Fibroblast of skin of abdomen (primary cell): ENCODE measurements at regions not wholly inside any gene's neighbourhood (a gene's known extent, or its start where the extent isn't known, plus 50 kb on each side); places are given as distances from the start of the nearest gene placed in this dataset.
A peak's percentile ranks its signal among the peaks of the same experiment; 100 is the strongest.

ENCODE experiments used
- DNase-seq: peaks from one replicate; pipeline ENCODE4 v3.0.0-alpha.2; 2013

DNA sequence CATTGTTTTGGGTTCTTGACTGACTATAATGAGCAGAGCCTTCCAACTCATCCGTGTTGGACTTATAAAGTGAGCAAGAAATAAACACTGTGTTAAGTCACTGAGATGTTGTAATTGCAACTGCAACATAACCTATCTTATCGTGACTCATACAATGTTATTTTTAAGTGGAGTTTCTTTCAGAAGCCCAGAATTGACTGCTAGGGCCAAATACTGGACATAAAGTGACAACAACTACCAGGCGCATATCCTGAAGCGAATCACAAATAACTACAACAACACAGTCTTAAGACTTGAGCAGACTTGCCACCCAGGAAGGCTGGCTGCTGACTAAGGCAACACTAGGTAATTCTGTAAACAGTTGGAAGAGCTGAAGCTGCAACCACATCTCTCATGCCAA lies 326.6 kb downstream of the COL12A1 start:
- peak; percentile 74 for DNase-seq

DNA sequence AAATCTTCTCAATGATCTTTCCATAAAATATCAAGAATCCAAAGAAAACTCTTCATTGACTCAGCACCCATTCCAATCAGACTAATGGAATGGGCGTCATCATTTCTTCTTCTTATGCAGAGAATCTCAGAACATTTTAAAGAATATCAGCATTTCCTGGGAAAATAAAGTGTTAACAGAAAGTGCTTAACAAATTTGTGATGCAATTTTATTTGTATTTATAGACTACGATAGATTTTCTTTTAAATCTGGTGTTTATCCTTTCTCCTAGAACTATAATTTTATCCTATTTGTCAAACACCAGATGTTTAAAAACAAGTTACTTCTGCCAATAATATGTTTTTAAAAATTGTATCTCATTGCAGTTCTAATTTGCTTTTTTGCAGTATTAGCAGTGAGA lies 330.7 kb downstream of the COL12A1 start:
- DNase-seq = no peak

DNA sequence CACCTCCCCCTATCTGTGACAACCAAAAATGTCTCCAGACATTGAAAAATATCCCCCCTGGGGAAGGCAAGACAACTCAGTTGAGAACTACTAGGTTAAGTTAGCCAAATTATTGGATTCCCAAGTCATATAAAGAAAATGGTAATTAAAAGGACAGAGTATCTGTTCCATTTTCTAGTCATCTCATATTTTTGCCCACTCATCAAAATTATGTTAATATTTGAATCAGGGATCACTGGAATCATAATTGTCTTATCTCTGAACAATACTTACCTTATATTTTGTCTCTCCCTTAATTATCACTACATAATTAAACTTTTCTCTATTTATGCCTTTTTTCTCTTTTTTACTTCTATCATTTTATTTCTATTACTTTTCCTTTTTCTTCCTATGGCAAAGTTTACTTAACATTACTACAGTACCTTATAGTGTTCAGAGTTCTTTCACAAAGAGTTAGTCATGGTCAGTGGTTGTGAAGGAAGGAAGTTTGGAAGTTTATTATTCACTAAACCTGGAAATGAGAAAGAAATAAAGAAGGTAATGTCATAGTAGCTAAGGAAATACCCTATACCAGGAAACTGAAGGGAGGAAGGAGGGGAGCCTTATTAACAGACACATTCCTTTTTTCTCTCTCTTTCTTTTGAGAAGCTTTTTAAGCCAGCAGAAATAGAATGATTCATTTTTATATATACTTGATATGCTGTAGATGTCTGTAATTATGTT lies 332.9 kb downstream of the COL12A1 start:
- DNase-seq = peak; percentile 47

DNA sequence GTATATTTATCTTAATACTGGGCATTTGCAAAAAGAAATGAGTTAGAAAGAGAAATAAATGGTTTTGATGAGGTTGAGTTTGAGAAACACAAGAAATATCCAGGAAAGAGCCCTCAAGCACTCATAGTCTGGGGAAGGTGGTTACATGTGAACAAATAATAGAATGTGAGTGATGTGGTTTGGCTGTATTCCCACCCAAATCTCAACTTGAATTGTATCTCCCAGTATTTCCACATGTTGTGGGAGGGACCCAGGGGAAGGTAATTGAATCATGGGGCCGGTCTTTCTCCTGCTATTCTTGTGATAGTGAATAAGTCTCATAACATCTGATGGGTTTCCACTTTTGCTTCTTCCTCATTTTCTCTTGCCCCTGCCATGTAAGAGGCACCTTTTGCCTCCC lies 334.1 kb downstream of the COL12A1 start:
- DNase-seq = peak; percentile 93

DNA sequence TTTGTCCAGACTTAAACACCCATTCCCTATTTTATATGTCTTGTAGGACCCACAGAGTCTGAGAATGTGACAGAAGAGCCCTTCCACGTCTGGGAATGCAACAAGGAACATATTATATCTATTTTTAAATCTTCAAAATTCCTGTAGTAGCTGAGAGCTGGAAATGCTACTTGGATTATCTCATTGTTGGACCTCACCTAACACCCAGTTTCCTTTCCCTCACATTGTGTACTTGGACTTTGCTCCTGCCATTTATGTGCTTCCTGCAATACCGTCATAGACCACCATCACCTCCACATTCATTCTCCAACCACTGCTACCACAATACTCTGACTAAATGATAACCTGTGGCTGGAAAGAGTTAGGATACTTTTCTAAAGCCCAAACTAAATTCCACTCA lies 335.4 kb downstream of the COL12A1 start:
- peak; percentile 93 for DNase-seq

DNA sequence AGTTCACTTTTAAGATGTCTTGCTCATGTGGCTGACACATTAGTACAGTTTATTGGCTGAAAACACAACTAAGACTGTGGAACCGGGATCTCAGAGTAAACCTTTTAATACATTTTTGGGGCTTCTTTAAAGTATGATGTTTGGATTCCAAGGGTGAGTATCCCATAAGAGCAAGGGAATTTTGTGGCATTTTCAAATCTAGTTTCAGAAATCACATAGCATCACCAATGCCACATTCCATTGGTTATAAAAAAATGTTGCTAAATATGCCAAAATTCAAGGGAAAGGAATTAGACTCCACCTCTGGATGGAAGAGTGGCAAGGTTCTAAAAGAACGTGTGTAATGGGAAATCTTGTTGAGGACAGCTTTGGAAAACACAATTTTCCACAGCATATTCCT lies 338.6 kb downstream of the COL12A1 start:
- DNase-seq = peak; percentile 64

DNA sequence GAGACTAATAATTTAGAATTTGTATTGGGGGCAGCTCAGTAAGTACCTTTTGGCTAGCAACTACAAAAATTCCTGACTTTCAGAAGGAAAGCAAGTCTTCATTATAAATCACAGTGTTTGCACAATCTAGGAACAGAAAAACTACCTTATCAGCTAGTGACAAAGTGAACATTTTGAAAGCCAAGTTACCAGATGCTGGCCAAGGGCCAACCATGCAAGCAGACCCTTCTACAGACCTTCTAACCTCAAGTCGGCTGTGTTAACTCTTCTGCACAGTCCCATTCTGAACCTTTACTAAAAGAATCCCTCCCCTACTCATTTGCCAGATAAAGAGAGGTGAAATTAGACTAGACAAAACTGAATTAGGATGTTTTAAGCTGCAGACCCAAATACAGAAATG lies 341.9 kb downstream of the COL12A1 start:
- no peak for DNase-seq

DNA sequence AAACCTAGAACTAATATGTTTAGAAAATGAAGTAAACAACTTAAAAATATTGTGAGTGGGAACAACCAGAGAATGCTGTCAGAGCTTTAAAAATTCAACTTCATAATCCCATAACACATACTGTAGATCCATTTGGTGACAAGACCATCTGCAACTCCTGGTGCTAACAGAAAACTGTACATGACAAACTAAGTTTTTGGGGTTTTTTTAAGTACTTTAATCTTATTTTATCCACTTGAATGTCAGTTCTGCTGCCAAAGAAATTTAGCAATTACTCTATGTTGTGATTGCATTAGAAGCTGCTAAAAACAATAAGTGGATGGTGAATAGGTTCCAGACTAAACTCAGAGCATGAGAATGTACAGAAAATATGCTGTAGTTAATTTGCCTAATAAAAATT lies 345.4 kb downstream of the COL12A1 start:
- DNase-seq = no peak

DNA sequence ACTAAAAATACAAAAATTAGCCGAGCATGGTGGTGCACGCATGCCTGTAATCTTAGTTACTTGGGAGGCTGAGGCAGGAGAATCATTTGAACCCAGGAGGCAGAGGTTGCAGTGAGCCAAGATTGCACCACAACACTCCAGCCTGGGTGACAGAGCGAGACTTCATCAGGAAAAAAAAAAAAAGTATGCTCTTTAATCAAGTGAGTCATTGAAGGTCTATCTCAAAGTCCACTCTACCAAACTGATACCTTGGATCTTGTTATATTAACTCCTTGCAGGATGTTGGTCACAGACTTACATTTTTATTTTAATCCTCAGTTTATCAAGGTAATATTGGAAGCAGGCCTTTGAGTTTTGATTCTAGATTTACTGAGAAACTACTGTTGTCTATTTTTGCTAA lies 348.7 kb downstream of the COL12A1 start:
- no peak for DNase-seq

DNA sequence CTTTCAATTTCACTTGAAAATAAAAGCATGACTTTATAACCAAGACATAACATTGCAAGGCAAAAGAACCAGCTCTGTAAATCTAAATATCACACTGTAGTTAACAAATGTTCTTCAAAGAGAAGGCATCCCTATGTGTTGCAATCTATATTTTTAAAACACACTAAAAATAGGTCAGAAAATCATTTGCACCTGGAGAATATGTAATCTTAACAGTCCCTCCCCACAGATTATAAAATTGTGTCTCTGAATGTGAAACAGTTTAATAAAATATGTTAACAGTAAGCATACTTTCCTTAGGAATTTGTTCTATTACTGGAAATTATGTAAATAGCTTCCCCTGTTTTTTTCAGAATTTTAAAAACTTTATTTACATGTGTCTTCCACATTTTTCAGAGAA lies 351.9 kb downstream of the COL12A1 start:
- peak; percentile 21 for DNase-seq

DNA sequence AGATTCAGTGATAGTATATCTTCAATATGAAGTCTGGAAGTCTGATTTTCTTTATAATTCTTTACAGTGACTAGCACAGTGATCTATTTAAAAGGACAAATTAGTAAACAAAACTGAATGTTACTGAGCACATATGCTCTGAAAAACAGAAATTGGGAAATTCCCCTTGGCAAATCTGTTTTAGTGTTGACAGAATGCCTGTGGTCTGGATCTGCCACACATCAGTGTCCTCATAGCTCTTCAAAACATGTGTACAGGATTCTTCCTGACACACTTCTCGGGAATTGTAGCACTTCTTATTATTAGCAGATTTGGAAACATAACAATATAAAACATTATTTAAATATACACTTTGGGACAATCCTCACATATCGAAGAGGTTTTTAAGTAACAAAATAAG lies 354.3 kb downstream of the COL12A1 start:
- peak; percentile 84 for DNase-seq

DNA sequence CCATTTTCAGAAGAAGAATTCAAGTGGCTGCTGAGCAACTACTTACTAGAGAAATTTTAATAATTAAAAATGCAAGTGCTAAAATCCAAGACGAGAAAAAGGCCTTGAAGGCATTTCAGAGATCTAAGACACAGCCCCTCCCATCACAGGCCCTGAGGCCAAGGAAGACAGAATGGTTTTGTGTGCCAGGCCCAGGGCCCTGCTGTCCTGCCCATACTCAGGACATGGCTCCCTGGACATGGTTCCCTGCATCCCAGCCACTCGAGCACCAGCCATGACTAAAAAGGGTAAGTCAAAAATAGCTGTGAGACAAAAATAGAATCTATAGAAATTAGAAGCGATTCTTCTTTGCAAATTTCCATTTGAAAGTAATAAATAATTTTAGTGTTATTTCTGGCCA lies 364.9 kb downstream of the COL12A1 start:
- no peak for DNase-seq

DNA sequence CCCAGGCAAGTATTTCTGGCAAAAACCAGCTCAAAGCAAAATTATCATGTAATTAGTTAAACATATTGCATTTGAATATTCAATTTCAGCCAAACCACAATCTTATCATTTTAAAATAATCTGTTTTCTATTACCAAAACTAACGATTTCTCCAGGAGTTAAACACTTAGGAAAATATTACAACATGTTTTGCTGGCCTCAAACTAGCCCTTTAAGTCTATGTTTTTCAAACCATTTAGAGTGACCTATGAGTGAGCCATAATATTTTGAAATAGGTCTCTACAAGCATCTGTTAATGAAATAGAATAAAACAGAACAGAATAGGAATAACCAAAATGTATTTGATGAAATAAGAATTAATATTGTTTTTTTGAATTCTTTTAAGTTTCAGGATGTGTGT lies 370.9 kb downstream of the COL12A1 start:
- no peak for DNase-seq

DNA sequence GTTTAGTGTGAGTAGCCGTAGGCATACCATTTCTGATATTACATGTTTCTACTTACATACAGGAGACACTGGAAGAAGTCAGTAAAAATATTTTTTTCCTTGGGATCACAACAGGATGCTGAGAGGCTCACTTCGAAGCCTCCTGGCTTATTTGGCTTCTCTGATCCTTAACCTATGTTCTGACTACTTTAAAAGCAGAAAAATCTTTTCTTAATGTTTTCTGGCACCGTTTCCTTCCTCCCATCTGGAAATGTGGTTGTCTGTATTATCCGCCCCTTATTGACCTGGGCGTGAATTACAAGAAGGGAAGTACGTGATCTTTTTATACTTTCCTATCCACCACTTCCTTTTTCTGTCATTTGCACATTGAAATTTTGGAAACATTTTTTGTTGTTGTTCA lies 379.6 kb downstream of the COL12A1 start:
- peak; percentile 16 for DNase-seq

DNA sequence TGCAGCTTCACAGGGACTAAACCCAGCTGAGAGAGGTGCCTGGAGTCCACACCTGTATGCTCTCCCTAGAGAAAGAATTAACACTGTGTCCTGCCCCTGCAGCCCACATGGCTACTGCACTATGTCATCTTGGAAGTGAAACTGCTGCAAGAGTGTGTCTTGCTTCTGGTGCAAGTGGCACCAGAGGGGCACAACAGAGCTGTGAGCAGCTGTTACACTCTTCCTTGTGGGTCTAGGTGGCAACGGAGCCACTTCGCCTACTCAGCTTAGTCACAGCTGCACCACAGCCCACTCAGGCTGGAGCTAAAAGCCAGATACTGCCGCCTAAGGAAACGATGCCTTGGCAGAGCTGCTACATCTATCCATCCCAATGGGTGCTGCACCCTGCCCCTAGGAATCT lies 391.4 kb downstream of the COL12A1 start:
- DNase-seq = no peak

DNA sequence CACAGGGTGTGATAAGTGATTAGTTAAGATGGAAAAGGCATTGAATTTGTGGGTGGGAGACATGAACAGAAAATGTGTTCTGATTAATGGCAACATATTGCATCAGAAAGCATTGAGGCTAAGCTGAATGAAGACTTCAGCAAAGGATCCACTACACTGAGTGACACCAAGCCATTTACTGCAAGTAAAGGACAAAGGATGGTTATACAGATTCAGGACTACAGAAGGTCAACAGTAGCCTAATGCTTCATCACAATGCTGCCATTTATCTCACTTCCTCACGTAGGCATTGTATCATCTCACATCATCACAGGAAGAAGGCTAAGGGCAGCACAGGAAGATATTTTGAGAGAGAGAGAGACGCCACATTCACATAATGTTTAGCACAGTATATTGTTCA lies 398.2 kb downstream of the COL12A1 start:
- DNase-seq = no peak

DNA sequence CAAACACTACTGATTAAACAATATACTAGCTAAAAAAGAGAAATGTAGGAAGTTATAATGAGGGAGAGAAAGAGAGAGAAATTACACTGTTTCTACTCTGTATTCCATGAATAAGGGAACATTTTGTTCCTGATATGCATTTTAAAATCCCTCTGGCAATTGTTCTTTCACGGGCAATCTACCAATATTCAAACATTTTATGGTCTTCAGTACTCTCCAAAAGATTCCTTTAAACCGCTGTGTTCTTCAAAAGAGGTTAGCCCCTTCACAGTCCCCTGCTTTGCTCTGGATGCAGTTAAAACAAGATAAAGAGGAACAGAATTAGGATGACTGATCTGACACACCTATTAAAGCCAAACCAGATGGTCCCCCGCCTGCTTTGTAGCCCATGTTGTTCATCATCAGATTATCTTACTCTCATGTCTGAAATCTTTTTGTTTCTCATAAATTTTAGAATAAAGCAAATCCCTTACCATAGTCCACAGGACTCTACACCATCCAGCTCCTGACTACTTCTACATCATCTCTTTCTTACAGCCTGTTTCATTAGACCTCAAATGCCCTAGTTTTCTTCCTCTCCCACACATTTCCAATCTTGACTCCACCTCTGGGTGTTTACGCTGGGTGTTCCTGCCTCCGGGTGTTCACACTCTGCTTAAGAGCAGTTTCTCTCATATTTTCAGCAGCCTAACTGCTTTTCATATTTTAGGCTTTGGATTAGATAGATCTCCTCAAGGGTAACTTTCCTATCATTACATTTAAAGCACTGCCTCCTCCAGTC lies 399.7 kb downstream of the COL12A1 start:
- peak; percentile 34 for DNase-seq

DNA sequence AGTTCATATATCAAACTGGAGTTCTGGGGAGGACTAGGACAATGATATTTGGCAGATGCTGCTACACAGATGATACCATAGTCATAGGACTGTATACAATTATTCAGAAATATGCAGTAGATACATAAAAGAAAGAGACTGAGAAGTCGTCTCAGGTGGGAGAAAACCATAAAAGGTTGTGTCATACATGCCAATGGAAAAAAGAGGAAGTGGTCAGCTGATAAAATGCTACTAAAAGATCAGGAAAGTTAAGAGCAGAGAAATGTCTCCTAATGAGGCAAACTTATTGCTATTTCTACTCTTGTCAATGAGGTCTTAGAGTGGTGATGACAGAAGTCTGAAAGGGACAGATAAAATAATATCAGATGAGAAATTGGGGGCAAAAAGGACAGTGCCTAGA lies 407.6 kb downstream of the COL12A1 start:
- DNase-seq = no peak

DNA sequence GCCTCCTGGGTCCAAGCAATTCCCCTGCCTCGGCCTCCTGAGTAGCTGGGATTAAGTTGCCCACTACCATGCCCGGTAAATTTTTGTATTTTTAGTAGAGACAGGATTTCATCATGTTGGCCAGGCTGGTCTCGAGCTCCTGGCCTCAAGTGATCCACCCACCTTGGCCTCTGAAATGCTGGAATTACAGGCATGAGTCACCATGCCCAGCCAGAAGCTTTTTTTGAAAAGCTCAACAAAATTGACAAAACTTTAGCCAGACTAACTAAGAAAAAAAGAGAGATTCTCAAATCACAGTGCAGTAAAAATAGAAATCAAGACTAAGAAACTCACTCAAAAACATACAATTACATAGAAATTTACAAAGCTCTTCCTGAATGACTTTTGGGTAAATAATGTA lies 420.6 kb downstream of the COL12A1 start:
- peak; percentile 40 for DNase-seq

DNA sequence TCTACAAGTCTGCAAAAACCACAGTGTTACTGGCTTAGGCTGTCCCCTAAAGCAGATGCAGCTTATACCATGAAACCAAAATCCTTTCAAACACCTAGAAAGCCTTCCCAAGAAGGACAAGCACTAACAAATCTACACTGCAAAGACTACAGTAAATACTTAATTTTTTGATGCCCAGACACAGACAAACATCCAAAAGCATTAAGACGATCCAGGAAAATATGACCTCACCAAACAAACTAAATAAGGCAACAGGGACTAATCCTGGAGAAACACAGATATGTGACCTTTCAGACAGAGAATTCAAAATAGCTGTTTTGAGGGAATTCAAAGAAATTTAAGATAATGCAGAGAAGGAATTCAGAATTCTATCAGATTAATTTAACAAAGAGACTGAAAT lies 423.5 kb downstream of the COL12A1 start:
- no peak for DNase-seq

DNA sequence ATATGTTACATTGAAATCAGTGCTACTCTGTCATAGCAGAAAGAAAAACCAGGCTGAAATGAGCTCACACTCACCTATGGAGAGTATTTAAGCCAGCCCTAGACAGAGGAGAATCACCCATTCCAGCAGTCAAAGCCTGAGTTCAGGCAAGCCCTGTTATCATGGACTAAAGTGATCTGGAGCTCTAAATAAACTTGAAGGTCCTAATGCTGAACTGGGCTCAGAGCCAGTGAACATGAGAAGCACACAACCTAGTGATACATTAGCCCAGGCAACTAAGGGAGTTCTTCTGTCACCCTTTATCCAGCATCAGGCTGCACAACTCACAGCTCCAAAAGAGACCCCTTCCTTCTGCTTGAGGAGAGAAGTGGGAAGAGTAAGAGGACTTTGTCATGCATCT lies 425.0 kb downstream of the COL12A1 start:
- DNase-seq = no peak

DNA sequence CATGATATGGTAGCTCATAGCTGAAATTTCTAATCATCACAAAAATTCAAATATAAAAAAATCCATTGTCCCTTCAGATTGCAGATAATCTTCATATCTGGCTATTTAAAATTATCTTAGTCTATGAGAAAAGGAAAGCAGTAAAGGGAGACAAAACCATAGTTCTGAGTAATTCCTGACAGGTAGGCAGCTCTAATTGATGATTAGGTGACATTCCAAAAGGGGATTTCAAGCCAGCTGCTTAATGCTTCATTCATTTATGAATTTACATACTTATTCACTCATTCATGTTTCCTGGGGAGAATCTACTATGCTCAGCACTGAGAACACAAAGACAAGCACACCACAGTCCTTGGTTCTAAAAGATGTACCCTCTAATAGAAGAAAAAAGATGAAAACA lies 437.1 kb downstream of the COL12A1 start:
- DNase-seq = no peak

DNA sequence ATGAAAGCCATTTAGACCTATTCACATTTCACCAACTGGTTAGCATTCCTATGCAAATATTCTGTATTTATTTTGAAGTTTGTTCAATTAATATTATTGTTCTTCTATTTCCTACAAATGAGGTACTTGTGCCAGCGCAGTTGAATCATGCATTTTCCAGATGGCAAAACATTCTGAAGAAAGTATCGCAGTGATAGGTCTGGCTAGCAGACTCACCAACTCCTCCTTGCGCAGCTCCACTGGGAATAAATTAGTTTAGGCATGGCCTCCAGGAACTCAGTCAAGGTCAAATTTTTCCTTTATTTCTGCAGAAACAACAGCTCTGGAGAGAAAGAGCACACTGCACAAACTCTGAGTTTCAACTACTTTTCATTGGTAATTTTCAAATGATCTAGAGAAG lies 437.7 kb downstream of the COL12A1 start:
- no peak for DNase-seq

DNA sequence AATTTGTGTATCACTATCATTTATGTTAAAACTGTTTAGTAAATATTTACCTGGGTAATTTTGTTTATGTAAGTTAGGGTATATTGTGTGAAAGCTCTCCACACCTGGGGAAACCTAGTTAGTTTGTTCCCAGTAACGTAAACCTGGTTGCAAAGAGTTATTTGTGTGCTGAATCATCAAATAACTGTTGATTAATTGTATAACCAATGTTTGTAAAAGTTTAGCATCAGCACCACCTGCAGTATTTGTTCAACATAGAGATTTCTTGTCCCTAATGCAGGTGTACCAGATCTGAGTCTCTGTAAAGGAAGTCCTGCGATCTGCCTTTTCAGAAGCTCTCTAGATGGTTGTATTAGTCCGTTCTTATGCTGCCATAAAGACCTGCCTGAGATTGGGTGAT lies 440.4 kb downstream of the COL12A1 start:
- DNase-seq = no peak
